SK-N-SH (cell line): ENCODE measurements at regions not wholly inside any gene's neighbourhood (a gene's known extent, or its start where the extent isn't known, plus 50 kb on each side); places are given as distances from the start of the nearest gene placed in this dataset.
A peak's percentile ranks its signal among the peaks of the same experiment; 100 is the strongest.

Experiments used
- CTCF ChIA-PET: fragments of 300-600, 350-600 bp; formaldehyde crosslinking; extraction: SDS; loops from one replicate; lab custom pipeline; 2021; lab: Yijun Ruan, JAX
- POLR2A ChIA-PET: fragments of 350-600 bp; sonication (Branson Sonifier 250); formaldehyde crosslinking; extraction: SDS; loops from one replicate; lab custom pipeline; 2020; ENCODE audit warnings: antibody characterized with exemption, inconsistent platforms; lab: Yijun Ruan, JAX
- DNase-seq: peaks from one replicate; pipeline ENCODE4 v3.0.0; 2012
- H2AFZ ChIP-seq: fragments of 200-600 bp; sonication (generic); 2 replicates; pipeline ENCODE4 v1.8.1; 2016; ENCODE audit warnings: antibody characterized with exemption, mild to moderate bottlenecking, low read depth
- H3F3A ChIP-seq: fragments of 200-600 bp; sonication (generic); replicated peaks from 2 replicates; pipeline ENCODE3; 2016; ENCODE audit warnings: antibody characterized with exemption, mild to moderate bottlenecking; ENCODE audit not compliant: insufficient read depth
- H3K27ac ChIP-seq, 2 experiments: fragments of 200-500 bp in 1 of 2; fragments of 200-600 bp in 1 of 2; sonication (Bioruptor generic) in 1 of 2; sonication (generic), shearing (Covaris generic) in 1 of 2; 2 replicates each; pipeline versions ENCODE4 v1.5.1 to v1.6.1; 2014 to 2016; ENCODE audit warnings: low read depth in 2 of 2, inconsistent platforms in 1 of 2, low read length in 1 of 2, mild to moderate bottlenecking in 1 of 2, mixed read lengths in 1 of 2
- H3K27me3 ChIP-seq: fragments of 200-600 bp; sonication (generic), shearing (Covaris generic); 2 replicates; pipeline ENCODE4 v1.6.1; 2016; ENCODE audit warnings: mixed run types; ENCODE audit not compliant: insufficient read depth
- H3K36me3 ChIP-seq, 2 experiments: fragments of 200-500 bp in 1 of 2; fragments of 200-600 bp in 1 of 2; sonication (Bioruptor generic) in 1 of 2; sonication (generic) in 1 of 2; replicated peaks in 1 of 2; 2 replicates each; pipeline versions ENCODE3 to v1.5.1; 2014 to 2016; ENCODE audit warnings: low read length in 1 of 2, mild to moderate bottlenecking in 1 of 2; ENCODE audit not compliant: insufficient read depth in 2 of 2, control insufficient read depth in 1 of 2
- H3K4me1 ChIP-seq, 2 experiments: fragments of 200-500 bp in 1 of 2; fragments of 200-600 bp in 1 of 2; sonication (Bioruptor generic) in 1 of 2; sonication (generic), shearing (Covaris generic) in 1 of 2; 2 replicates each; pipeline versions ENCODE4 v1.5.1 to v1.6.1; 2014 to 2016; ENCODE audit warnings: low read depth in 1 of 2, low read length in 1 of 2, mixed run types in 1 of 2; ENCODE audit not compliant: insufficient read depth in 2 of 2, control insufficient read depth in 1 of 2
- H3K4me2 ChIP-seq: fragments of 200-600 bp; sonication (generic), shearing (Covaris generic); 2 replicates; pipeline ENCODE4 v1.6.1; 2017; ENCODE audit warnings: mixed run types
- H3K4me3 ChIP-seq, 2 experiments: fragments of 200-500 bp in 1 of 2; fragments of 200-600 bp in 1 of 2; sonication (Bioruptor generic) in 1 of 2; sonication (generic), shearing (Covaris generic) in 1 of 2; 2 replicates each; pipeline versions ENCODE4 v1.5.1 to v1.8.1; 2014 to 2016; ENCODE audit warnings: low read depth in 2 of 2, inconsistent platforms in 1 of 2, low read length in 1 of 2, mild to moderate bottlenecking in 1 of 2, mixed read lengths in 1 of 2, moderate library complexity in 1 of 2
- H3K79me2 ChIP-seq: fragments of 200-600 bp; sonication (generic); 2 replicates; pipeline ENCODE4 v1.8.1; 2017; ENCODE audit warnings: mild to moderate bottlenecking; ENCODE audit not compliant: insufficient read depth
- H3K9ac ChIP-seq: fragments of 200-600 bp; sonication (generic); 2 replicates; pipeline ENCODE4 v1.6.1; 2017; ENCODE audit warnings: mixed run types
- H3K9me2 ChIP-seq: fragments of 200-600 bp; sonication (generic); 2 replicates; pipeline ENCODE4 v1.6.1; 2017; ENCODE audit warnings: mixed run types
- H3K9me3 ChIP-seq: fragments of 200-600 bp; sonication (generic); 2 replicates; pipeline ENCODE4 v1.6.1; 2017; ENCODE audit warnings: mixed run types, mild to moderate bottlenecking, moderate library complexity
- H4K20me1 ChIP-seq: fragments of 200-600 bp; sonication (generic); 2 replicates; pipeline ENCODE4 v1.6.1; 2017; ENCODE audit warnings: mild to moderate bottlenecking, mixed run types; ENCODE audit not compliant: insufficient read depth
- CHD2 ChIP-seq: fragments of 150-350 bp; IDR thresholded peaks from 2 replicates; pipeline ENCODE4 v1.6.1; 2018; ENCODE audit warnings: low read length; ENCODE audit not compliant: partially characterized antibody
- CTCF ChIP-seq: fragments of 200-600 bp; sonication (generic); IDR thresholded peaks from 2 replicates; pipeline ENCODE4 v1.6.1; 2017; ENCODE audit warnings: antibody characterized with exemption, mild to moderate bottlenecking, moderate library complexity
- FOSL2 ChIP-seq: IDR thresholded peaks from 2 replicates; pipeline ENCODE4 v1.4.0; 2012; ENCODE audit warnings: low read depth, mild to moderate bottlenecking, moderate library complexity, borderline replicate concordance
- FOXJ3 ChIP-seq: sonication (generic); formaldehyde crosslinking; IDR thresholded peaks from 2 replicates; pipeline ENCODE4 v1.5.1; 2020; ENCODE audit warnings: mild to moderate bottlenecking, missing genetic modification reagents
- GABPA ChIP-seq: IDR thresholded peaks from 2 replicates; pipeline ENCODE4 v1.4.0; 2012; ENCODE audit warnings: low read depth, mild to moderate bottlenecking
- MXI1 ChIP-seq: IDR thresholded peaks from 2 replicates; pipeline ENCODE4 v1.6.1; 2012; ENCODE audit warnings: mild to moderate bottlenecking, low read depth, low read length, improper control_type of control experiment
- RCOR1 ChIP-seq: fragments of 150-350 bp; IDR thresholded peaks from 2 replicates; pipeline ENCODE4 v1.6.1; 2017; ENCODE audit warnings: antibody characterized with exemption, low read length
- RFX5 ChIP-seq: IDR thresholded peaks from 2 replicates; pipeline ENCODE4 v1.6.1; 2012; ENCODE audit warnings: mild to moderate bottlenecking, improper control_type of control experiment, low read length
- SMC3 ChIP-seq: IDR thresholded peaks from 2 replicates; pipeline ENCODE4 v1.6.1; 2012; ENCODE audit warnings: low read depth, low read length, improper control_type of control experiment
- TAF1 ChIP-seq: IDR thresholded peaks from 2 replicates; pipeline ENCODE4 v1.6.1; 2012; ENCODE audit warnings: low read depth, mild to moderate bottlenecking, low read length, moderate library complexity, borderline replicate concordance
- TEAD4 ChIP-seq: IDR thresholded peaks from 2 replicates; pipeline ENCODE4 v1.4.0; 2012; ENCODE audit warnings: mild to moderate bottlenecking, borderline replicate concordance; ENCODE audit not compliant: insufficient read depth
- USF1 ChIP-seq: IDR thresholded peaks from 2 replicates; pipeline ENCODE4 v1.4.0; 2012; ENCODE audit warnings: low read depth, borderline replicate concordance
- YY1 ChIP-seq: IDR thresholded peaks from 2 replicates; pipeline ENCODE4 v1.4.0; 2012; ENCODE audit warnings: low read depth, mild to moderate bottlenecking
- ZBTB33 ChIP-seq: IDR thresholded peaks from 2 replicates; pipeline ENCODE4 v1.4.0; 2012; ENCODE audit warnings: low read depth, borderline replicate concordance
- WGBS: methylation state at CpG from one replicate; pipeline ENCODE4 v1.1.6; 2017; ENCODE audit warnings: low lambda C conversion rate; 5-methylcytosine and 5-hydroxymethylcytosine counted together

- POLR2A ChIA-PET, result no interaction called here
- CTCF ChIA-PET, result no interaction called here
- Histone ChIP-seq H3K27ac (no peak overlapping the region), H3K4me1 (no peaks in the 10 kb centered on the region)
- TF ChIP-seq USF1, result peak; percentile 85
- TF ChIP-seq RFX5, result no peak
- TF ChIP-seq CTCF, result no peak
- TF ChIP-seq ZBTB33, result no peak
- TF ChIP-seq TEAD4, result no peak
- no peak for TF ChIP-seq YY1
- TF ChIP-seq GABPA, result no peak
- TF ChIP-seq, all 33 proteins: peak for 1
- H2AFZ ChIP-seq, result no peak overlapping the region
- H3K79me2 ChIP-seq, result no peaks in the 10 kb centered on the region
- H3K36me3 ChIP-seq, result no peaks in the 10 kb centered on the region
- DNase-seq, result no peak
- no peaks in the 10 kb centered on the region for H3K9me2 ChIP-seq
- H3K9ac ChIP-seq, result no peak overlapping the region
- no peaks in the 10 kb centered on the region for H4K20me1 ChIP-seq
- H3K4me2 ChIP-seq, result no peak overlapping the region
- WGBS, result 10% methylated on average over 4 of the region's 4 CpGs
- peaks cover 14% of the 10 kb centered on the region; the same call in 1 of the 2 replicates for H3K27me3 ChIP-seq
- no peak overlapping the region for H3K4me3 ChIP-seq
- H3F3A ChIP-seq, result no peaks in the 10 kb centered on the region
- no peaks in the 10 kb centered on the region for H3K9me3 ChIP-seq
Measured at GRCh38 chr17:6328279-6328678, 106.6 kb downstream of the AIPL1 start.

DNA sequence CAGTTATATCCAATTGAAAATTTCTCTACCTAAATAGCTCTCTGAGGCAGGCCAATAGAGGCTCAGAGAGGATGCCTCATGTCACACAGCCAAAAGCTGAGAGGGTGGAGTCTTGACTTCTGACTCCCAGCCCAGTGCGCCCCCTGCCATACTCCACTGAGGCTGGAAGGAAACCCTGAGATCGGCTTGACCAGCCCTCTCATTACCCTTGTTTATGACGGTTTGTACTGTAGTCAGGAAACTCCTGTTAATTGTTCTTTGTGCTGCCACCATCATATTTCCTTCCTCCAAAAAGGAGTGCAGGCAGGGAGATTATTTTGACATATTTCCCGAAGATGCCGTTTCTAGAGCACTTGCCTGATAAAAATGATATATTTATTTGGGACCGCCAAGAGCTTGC is 107.9 kb downstream of the AIPL1 start:
- peaks cover 16% of the 10 kb centered on the region; the same call in 1 of the 2 replicates for H3K27me3 ChIP-seq
- H3K9me2 ChIP-seq, result no peaks in the 10 kb centered on the region
- ChIA-PET POLR2A (no interaction called here), CTCF (no interaction called here)
- no peaks in the 10 kb centered on the region for H4K20me1 ChIP-seq
- no peak overlapping the region for H3K4me2 ChIP-seq
- H3K79me2 ChIP-seq, result no peaks in the 10 kb centered on the region
- no peak overlapping the region for H3K4me3 ChIP-seq
- H3K9me3 ChIP-seq, result no peaks in the 10 kb centered on the region
- H3F3A ChIP-seq, result no peaks in the 10 kb centered on the region
- H2AFZ ChIP-seq, result no peak overlapping the region
- TF ChIP-seq MXI1, result no peak
- TF ChIP-seq SMC3, result no peak
- TF ChIP-seq RCOR1, result no peak
- TF ChIP-seq USF1, result no peak
- TF ChIP-seq FOXJ3 (CRISPR knock-in tag), result no peak
- no peak for TF ChIP-seq CHD2
- TF ChIP-seq FOSL2, result no peak
- no peak for TF ChIP-seq ZBTB33
- TF ChIP-seq TEAD4, result no peak
- no peak for TF ChIP-seq TAF1
- H3K9ac ChIP-seq, result no peak overlapping the region
- no peak for DNase-seq
- H3K36me3 ChIP-seq, result no peaks in the 10 kb centered on the region
- WGBS, result 12% methylated on average over 5 of the region's 6 CpGs
- no peaks in the 10 kb centered on the region for H3K4me1 ChIP-seq
- H3K27ac ChIP-seq, result no peak overlapping the region
